Tibial artery (tissue), 4 donors: ENCODE measurements at regions not wholly inside any gene's neighbourhood (a gene's known extent, or its start where the extent isn't known, plus 50 kb on each side); places are given as distances from the start of the nearest gene placed in this dataset.

Experiments
- DNase-seq, 2 donors: peaks; one replicate each; pipeline ENCODE4 v3.0.0-alpha.2; 2019
- H3K27ac ChIP-seq, 2 donors: fragments of 200-600 bp; sonication (generic) in 1 of 2; 1 replicate in 1 of 2; 2 replicates in 1 of 2; pipeline ENCODE4 v1.5.1; 2018 to 2019; ENCODE audit warnings: mild to moderate bottlenecking in 1 of 2
- H3K27me3 ChIP-seq, 2 donors: fragments of 200-600 bp; sonication (generic) in 1 of 2; one replicate each; pipeline versions ENCODE4 v1.5.1 to v1.6.0; 2016 to 2019
- H3K36me3 ChIP-seq, 3 donors: fragments of 200-600 bp; sonication (generic) in 2 of 3; one replicate each; pipeline ENCODE4 v1.5.1; 2016 to 2019; ENCODE audit warnings: mild to moderate bottlenecking in 2 of 3
- H3K4me1 ChIP-seq, 4 donors: fragments of 200-600 bp; sonication (generic) in 2 of 4; 1 replicate in 3 of 4; 2 replicates in 1 of 4; pipeline ENCODE4 v1.5.1; 2016 to 2019
- H3K4me3 ChIP-seq, 2 donors: fragments of 200-600 bp; sonication (generic) in 1 of 2; 1 replicate in 1 of 2; 2 replicates in 1 of 2; pipeline ENCODE4 v1.5.1; 2018 to 2019; ENCODE audit warnings: mild to moderate bottlenecking in 2 of 2
- H3K9me3 ChIP-seq, 3 donors: fragments of 200-600 bp; sonication (generic) in 1 of 3; one replicate each; pipeline ENCODE4 v1.5.1; 2016 to 2019
- CTCF ChIP-seq, 2 experiments: fragments of 200-600 bp in 1 of 2; fragments of 450-650 bp in 1 of 2; IDR thresholded peaks; one replicate each; pipeline ENCODE4 v1.5.1; 2017 to 2019; ENCODE audit warnings: antibody characterized with exemption in 2 of 2, mild to moderate bottlenecking in 1 of 2, moderate library complexity in 1 of 2
- intact Hi-C: fragments of 100-400 bp; cut with DNase I; formaldehyde crosslinking; loops from one replicate; pipeline ENCODE4 v1.15.0; 2023; ENCODE audit warnings: low total_unique reads

DNA sequence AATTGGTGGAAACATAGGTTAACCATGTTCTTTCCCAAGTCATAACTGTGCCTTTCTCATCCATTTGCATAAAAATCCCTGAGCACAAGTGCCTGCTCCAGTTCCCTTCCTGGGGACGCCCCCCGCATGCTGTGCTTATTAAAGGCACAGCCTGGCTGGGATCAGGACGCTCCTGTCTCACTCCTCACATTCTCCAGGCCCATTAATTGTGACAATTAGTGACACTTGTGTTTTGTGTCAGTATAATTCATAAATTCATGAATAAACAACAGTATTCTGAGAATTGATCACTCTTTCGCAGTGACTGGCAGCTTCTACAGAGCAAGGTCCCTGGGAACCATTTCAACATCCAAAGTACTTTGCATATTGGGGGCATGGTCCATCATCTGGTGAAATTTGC, 1354.4 kb downstream of the TBC1D22A start:
- Histone ChIP-seq H3K9me3 (no peaks in the 10 kb centered on the region), H3K36me3 (no peaks in the 10 kb centered on the region), H3K27me3 (no peaks in the 10 kb centered on the region), H3K4me3 (no peak overlapping the region), H3K4me1 (no peaks in the 10 kb centered on the region), H3K27ac (no peak overlapping the region)
- intact Hi-C loops: no loop called here
- no peak for DNase-seq
- no peak for TF ChIP-seq CTCF (IDR thresholded peaks at IDR 0.05)

DNA sequence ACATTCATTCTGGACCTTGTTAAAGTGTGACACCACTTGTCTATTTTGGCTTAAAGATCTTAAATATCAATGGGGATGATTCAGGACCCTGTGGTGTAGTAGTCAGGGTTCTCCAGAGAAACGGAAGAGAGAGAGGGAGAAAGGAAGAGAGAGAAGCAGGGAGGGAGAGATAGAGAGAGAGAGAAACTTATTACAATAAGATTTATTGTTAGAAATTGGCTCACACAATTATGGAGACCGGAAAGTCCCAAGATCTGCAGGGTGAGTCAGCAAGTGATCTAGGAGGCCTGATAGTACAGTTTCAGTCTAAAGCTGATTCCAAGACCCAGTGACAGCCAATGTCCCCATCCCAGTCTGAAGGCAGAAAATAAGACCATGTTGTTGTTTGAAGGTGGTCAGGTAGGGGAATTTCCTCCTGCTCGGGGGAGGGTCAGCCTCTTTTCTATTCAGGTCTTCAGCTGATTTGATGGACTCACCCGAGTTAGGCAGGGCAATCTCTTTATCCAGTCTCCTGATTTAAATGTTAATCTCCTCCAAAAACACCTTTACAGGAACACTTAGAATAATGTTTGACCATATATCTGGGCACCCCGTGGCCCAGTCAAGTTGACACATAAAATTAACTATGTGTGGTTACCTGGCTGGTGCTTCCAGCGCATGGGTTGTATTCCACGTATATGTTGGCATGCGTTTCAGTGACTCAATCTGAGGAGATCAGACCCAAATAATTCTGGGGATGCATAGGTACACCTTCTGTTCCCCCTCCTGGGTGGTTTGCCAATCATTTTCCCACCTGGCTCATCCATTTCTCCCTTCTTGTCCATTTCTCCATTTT, 1350.5 kb downstream of the TBC1D22A start:
- intact Hi-C loops: no loop called here
- H3K9me3 ChIP-seq: peaks cover 0 to 9% (median 0%) of the 10 kb centered on the region in 3 donors

DNA sequence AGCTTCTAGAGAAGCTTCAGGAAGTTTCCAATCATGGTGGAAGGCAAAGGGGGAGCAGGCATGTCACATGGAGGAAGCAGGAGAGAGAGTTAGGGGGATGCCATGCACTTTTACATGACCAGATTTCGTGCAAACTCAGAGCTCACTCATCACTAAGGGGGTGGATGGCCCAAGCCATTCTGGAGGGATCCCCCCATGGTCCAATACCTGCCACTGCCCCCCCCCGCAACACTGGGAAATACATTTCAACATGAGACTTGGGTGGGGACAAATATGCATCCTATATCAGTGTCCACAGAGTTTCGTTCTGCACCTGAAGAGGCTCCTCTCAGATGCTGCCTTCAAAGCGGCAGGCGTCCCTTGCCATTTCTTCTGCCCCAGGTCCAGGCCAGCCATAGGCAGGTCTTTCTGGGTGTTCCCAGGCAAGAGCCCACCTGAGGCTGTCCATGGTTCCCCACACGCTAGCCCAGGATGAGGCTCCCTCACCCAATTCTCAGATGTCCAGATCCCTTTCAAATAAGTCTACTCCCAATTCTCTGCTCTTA, 1344.3 kb downstream of the TBC1D22A start:
- Histone ChIP-seq H3K4me1 (peaks cover 0 to 4% (median 0%) of the 10 kb centered on the region in 4 donors), H3K27me3 (peaks cover 0 to 15% of the 10 kb centered on the region in 2 donors), H3K36me3 (no peaks in the 10 kb centered on the region), H3K27ac (no peak overlapping the region), H3K9me3 (peaks cover 0 to 9% (median 0%) of the 10 kb centered on the region in 3 donors), H3K4me3 (no peak overlapping the region)
- DNase-seq: no peak
- intact Hi-C loops: no loop called here
- TF ChIP-seq CTCF (IDR thresholded peaks at IDR 0.05): no peak

More for the DNA sequence above, 1350.5 kb downstream of the TBC1D22A start:
- H3K4me1 ChIP-seq: no peaks in the 10 kb centered on the region
- no peak overlapping the region for H3K27ac ChIP-seq
- no peak for TF ChIP-seq CTCF (IDR thresholded peaks at IDR 0.05)
- no peaks in the 10 kb centered on the region for H3K36me3 ChIP-seq
- no peaks in the 10 kb centered on the region for H3K27me3 ChIP-seq
- no peak for DNase-seq
- no peak overlapping the region for H3K4me3 ChIP-seq

GRCh38 chr22:48106215-48106614, 1343.8 kb downstream of the TBC1D22A start:
- H3K4me1 ChIP-seq: peaks cover 0 to 4% (median 0%) of the 10 kb centered on the region in 4 donors
- no peak for TF ChIP-seq CTCF (IDR thresholded peaks at IDR 0.05)
- H3K27me3 ChIP-seq: peaks cover 0 to 18% of the 10 kb centered on the region in 2 donors
- DNase-seq: no peak
- H3K4me3 ChIP-seq: no peak overlapping the region
- peaks cover 0 to 9% (median 0%) of the 10 kb centered on the region in 3 donors for H3K9me3 ChIP-seq
- H3K27ac ChIP-seq: no peak overlapping the region
- intact Hi-C loops: no loop called here
- H3K36me3 ChIP-seq: no peaks in the 10 kb centered on the region

GRCh38 chr22:48105259-48105658, 1342.8 kb downstream of the TBC1D22A start:
- H3K4me1 ChIP-seq: peaks cover 0 to 4% (median 0%) of the 10 kb centered on the region in 4 donors
- no peaks in the 10 kb centered on the region for H3K36me3 ChIP-seq
- DNase-seq: no peak
- H3K9me3 ChIP-seq: peaks cover 0 to 9% (median 0%) of the 10 kb centered on the region in 3 donors
- intact Hi-C loops: no loop called here
- H3K27me3 ChIP-seq: peaks cover 0 to 26% of the 10 kb centered on the region in 2 donors
- no peak for TF ChIP-seq CTCF (IDR thresholded peaks at IDR 0.05)
- no peak overlapping the region for H3K27ac ChIP-seq
- H3K4me3 ChIP-seq: no peak overlapping the region
